C1 segment of cervical spinal cord (tissue), 14 donors: ENCODE measurements at regions not wholly inside any gene's neighbourhood (a gene's known extent, or its start where the extent isn't known, plus 50 kb on each side); places are given as distances from the start of the nearest gene placed in this dataset.
"Not testable (repeated sequence)": the region's sequence is repeated elsewhere in the genome, so short reads cannot be mapped to it uniquely, and the experiment has no call there.

Experiments
- DNase-seq, 14 donors: peaks; one replicate each; lab custom pipeline; 2025; lab: John Stamatoyannopoulos, UW

- peak in 6 of 14 donors; percentile 2 to 60 (median 8) for DNase-seq
Observed at GRCh38 chr12:8390001-8390777, 65.6 kb upstream of the CLEC6A start.

- DNase-seq = peak in 12 of 14 donors; percentile 4 to 68 (median 24)
Observed at GRCh38 chr12:8396225-8397071, 59.3 kb upstream of the CLEC6A start.

DNA sequence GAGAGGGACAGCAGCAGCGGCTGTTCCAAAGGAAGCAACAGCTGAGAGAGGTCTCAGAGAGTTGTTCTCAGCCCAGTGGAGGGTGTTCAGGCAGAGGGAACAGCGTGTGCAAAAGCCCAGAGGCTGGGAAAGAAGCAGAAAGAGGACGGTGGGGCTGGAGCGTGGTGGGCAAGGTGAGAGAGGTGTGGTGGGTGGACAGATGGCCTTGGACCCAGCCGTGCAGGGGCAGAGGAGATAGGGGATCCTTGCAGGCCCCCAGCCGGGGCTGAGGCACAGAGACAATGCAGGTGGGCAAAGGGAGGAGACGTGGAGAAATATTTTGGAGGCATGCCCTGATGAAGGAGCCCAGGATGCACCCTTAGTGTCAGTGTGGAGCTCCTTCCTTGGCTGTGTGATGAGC lies 58.4 kb upstream of the CLEC6A start:
- DNase-seq = not testable (repeated sequence)

- DNase-seq = not testable (repeated sequence)
Observed at GRCh38 chr12:8399496-8400034, 56.2 kb upstream of the CLEC6A start.

GRCh38 chr12:8403834-8404233 lies 51.9 kb upstream of the CLEC6A start:
- not testable (repeated sequence) for DNase-seq

GRCh38 chr12:8404341-8404740 lies 51.4 kb upstream of the CLEC6A start:
- DNase-seq = not testable (repeated sequence)
